ENCODE measurements at regions not wholly inside any gene's neighbourhood (a gene's known extent, or its start where the extent isn't known, plus 50 kb on each side); places are given as distances from the start of the nearest gene placed in this dataset.

DNA sequence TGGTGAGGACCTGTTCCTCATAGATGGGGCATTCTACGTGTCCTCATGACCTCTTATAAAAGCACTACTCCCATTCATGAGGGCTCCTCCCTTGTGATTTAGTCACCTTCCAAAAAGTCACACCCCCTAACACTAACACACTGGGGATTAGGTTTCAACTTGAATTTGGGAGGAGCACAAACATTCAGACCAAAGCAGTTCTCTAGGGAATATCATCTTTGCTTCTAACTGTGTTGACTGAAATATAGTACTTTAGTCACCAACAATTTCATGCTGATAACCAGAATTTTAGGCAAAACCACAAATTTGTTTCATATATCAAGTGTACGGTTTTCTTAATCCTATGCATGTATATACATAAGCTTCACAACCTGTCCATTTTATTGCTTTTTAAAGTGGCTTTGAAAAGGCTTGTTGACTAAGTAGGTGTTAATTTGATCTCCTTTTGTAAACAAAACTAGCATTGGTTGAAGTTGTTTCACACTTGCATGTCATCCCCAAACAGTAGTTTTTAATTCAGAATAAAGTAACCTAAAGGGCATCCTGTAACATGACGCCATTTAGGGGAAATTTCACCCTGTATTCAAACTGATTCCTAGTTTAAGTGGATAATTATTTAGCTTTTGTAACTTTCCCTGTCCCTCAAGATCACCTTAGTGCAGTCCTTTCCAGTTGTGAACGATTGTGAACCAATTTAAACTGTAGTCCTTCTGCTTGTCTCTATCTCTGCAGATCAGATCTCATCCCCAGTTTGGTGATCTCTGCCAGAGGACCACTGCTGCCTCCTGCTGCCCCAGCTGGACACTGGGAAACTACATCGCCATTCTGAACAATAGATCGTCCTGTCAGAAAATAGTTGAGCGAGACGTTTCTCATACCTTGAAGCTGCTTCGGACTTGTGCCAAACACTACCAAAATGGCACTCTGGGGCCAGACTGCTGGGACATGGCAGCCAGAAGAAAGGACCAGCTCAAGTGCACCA lies 141.1 kb downstream of the TLR5 start:
- TF ChIP-seq, protein P1, sequence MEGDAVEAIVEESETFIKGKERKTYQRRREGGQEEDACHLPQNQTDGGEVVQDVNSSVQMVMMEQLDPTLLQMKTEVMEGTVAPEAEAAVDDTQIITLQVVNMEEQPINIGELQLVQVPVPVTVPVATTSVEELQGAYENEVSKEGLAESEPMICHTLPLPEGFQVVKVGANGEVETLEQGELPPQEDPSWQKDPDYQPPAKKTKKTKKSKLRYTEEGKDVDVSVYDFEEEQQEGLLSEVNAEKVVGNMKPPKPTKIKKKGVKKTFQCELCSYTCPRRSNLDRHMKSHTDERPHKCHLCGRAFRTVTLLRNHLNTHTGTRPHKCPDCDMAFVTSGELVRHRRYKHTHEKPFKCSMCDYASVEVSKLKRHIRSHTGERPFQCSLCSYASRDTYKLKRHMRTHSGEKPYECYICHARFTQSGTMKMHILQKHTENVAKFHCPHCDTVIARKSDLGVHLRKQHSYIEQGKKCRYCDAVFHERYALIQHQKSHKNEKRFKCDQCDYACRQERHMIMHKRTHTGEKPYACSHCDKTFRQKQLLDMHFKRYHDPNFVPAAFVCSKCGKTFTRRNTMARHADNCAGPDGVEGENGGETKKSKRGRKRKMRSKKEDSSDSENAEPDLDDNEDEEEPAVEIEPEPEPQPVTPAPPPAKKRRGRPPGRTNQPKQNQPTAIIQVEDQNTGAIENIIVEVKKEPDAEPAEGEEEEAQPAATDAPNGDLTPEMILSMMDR (IDR thresholded peaks at IDR 0.05; ENCODE audit: control insufficient read depth, insufficient read depth, low read depth, low read length, missing control alignments), result peak; percentile 32
- no peak for DNase-seq (ENCODE audit: low read depth)

DNA sequence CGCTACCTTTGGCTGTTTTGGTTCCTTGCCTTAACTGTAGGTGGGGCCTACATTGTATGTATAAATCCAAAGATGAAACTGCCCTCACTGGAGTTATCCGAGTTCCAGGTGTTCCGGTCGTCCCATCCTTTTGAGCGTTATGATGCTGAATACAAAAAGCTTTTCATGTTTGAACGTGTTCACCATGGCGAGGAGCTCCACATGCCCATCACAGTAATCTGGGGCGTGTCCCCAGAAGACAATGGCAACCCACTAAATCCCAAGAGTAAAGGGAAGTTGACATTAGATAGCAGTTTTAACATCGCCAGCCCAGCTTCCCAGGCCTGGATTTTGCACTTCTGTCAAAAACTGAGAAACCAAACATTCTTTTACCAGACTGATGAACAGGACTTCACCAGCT lies 139.5 kb downstream of the TLR5 start:
- TF ChIP-seq, protein P1 (IDR thresholded peaks at IDR 0.05; ENCODE audit: control insufficient read depth, insufficient read depth, low read depth, low read length, missing control alignments), result no peak
- DNase-seq (ENCODE audit: low read depth), result no peak

More for the DNA sequence above, 141.1 kb downstream of the TLR5 start:
- H3K4me3 ChIP-seq (ENCODE audit: control insufficient read depth, low read depth, low read length), result no peak overlapping the region

DNA sequence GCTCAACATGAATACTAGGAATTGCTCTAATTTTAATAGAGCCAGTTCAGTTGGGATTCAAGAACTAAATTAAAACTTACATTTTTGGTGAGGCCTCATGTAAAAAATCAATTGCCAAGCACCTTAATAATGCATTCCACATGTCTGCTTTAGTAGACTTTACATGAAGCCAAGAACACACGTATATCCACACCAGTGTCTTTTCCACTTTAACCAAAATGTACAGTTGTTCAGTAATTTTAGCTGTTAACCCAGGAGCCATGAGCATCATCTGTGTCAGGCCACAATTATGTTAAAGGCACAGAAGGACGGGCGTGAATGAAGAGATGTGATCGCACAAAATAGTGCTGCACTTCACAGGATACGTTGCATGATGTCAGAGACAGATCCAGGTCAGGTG lies 136.7 kb downstream of the TLR5 start:
- no peak for DNase-seq (ENCODE audit: low read depth)
- TF ChIP-seq, protein P1 (IDR thresholded peaks at IDR 0.05; ENCODE audit: control insufficient read depth, insufficient read depth, low read depth, low read length, missing control alignments), result no peak
- H3K4me3 ChIP-seq (ENCODE audit: control insufficient read depth, low read depth, low read length), result no peak overlapping the region

More for the DNA sequence above, 139.5 kb downstream of the TLR5 start:
- no peak overlapping the region for H3K4me3 ChIP-seq (ENCODE audit: control insufficient read depth, low read depth, low read length)

DNA sequence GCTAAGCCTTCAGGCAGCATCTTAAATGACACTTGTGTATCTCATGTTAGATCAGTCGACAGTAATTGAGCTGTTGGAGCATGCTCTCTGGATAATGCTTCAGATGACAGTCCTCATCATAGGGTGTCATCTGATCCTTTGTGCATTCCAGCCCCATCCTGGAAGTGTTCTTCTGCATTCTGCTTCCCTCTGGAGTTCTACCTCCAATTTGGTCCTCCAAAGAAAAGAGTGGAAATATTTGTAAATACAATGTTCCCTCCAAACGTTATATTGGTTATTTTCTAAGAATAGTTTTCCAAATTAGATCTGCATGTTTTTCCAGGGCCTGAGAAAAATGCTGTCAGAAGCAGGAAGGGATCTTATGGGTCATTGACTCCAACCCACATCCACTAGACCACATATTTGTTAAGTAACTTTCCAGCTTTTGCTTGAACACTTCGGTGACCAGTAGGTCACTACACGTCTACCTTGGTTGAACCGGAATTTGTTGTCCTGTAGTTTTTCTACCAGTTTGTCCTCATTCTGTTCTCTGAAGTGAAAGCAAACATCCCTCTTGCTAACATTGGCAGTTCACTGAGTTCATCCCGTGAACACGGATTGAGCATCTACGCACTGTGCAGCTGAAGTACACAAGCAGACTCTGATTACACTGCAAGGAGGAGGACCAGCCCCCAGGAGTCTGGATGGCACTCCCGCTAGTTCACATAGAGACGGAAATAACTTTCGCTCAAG lies 136.0 kb downstream of the TLR5 start:
- H3K4me3 ChIP-seq (ENCODE audit: control insufficient read depth, low read depth, low read length), result no peak overlapping the region
- TF ChIP-seq, protein P1 (IDR thresholded peaks at IDR 0.05; ENCODE audit: control insufficient read depth, insufficient read depth, low read depth, low read length, missing control alignments), result no peak
- DNase-seq (ENCODE audit: low read depth), result no peak

DNA sequence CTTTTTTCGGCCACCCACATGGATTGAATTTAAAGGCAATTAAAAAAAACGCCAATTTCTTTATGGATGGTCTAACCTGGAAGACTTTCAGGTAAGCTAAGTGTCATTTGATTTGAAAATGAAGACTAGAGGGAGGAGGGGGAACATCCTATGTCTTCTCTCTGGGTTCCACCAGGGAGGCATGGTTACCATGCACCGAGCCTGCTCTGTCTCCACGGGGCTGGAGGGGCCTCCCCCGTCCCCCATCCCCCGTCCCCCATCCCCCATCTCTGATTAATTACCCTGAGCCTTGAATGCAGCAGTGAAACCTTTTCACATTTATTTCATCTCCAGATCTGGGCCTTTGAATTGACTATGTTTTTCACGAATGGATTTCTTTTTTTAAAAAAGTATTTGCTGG lies 135.1 kb downstream of the TLR5 start:
- no peak for DNase-seq (ENCODE audit: low read depth)
- TF ChIP-seq, protein P1 (IDR thresholded peaks at IDR 0.05; ENCODE audit: control insufficient read depth, insufficient read depth, low read depth, low read length, missing control alignments), result no peak
- no peak overlapping the region for H3K4me3 ChIP-seq (ENCODE audit: control insufficient read depth, low read depth, low read length)

DNA sequence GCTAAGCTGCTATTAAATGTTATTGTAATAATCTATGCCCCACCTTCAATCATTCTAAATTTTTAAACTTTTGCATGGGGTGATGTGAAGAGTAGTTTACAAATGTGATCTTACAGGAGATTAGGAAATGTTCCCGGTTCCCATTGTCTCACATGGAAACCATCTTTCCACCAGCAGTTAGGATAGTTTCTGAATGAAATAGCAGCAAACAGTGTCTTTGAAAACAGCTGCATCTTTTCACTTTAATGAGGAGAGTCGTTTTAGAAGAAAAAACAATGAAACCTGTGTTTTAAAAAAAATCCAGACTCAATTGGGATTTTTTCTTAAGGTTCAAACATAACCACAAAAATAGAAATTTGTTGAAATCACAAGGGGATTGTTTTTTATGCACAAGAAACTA lies 134.2 kb downstream of the TLR5 start:
- no peak overlapping the region for H3K4me3 ChIP-seq (ENCODE audit: control insufficient read depth, low read depth, low read length)
- TF ChIP-seq, protein P1 (IDR thresholded peaks at IDR 0.05; ENCODE audit: control insufficient read depth, insufficient read depth, low read depth, low read length, missing control alignments), result no peak

More for the DNA sequence above, 134.2 kb downstream of the TLR5 start:
- no peak for DNase-seq (ENCODE audit: low read depth)
